Right renal cortex interstitium (tissue), 3 donors: ENCODE measurements at regions not wholly inside any gene's neighbourhood (a gene's known extent, or its start where the extent isn't known, plus 50 kb on each side); places are given as distances from the start of the nearest gene placed in this dataset.

ENCODE experiments used
- DNase-seq, 3 donors: peaks; one replicate each; pipeline ENCODE4 v3.0.0-alpha.2; 2013; ENCODE audit warnings: low read depth in 3 of 3, low spot score in 2 of 3

DNA sequence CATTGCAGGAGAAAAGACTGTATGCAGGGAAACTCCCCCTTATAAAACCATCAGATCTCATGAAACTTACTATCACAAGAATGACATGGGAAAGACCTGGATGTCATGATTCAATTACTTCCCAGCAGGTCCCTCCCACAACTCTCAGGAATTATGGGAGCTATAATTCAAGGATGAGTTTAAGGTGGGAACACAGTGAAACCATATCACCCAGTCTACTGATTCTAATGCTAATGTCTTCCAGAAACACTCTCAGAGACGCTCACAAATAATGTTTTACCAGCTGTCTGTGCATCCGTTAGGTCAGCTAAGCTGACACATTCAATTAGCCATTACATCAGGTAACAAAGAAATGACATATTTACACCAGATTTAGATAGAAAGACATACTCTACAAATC lies 637.9 kb downstream of the NLGN4Y start:
- DNase-seq = no peak

GRCh38 chrY:15179890-15180289 lies 655.6 kb downstream of the NLGN4Y start:
- no peak for DNase-seq

GRCh38 chrY:15229056-15229455 lies 704.7 kb downstream of the NLGN4Y start:
- DNase-seq = no peak

- DNase-seq = no peak
These were observed 715.3 kb downstream of the NLGN4Y start for GRCh38 chrY:15239596-15240132.

GRCh38 chrY:15259286-15259685 lies 735.0 kb downstream of the NLGN4Y start:
- DNase-seq = no peak

DNA sequence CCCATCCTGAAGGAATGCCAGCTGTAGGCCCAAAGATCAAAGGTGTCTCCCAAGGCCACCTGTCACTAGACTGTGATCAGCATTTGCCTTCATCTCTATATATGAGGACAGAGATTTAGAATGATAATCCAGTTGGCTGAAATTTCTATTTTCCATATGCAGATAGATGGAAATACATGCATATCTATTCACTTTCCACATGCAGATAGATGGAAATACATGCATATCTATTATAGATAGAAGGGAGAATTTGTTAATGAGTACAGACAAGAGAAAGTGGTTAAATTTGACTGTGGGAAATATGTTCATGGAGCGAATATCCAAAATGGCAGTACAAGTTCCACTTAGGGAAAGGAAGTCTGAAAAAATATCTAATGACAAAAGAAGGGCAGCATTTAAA lies 762.2 kb downstream of the NLGN4Y start:
- no peak for DNase-seq

- no peak for DNase-seq
These were observed 765.5 kb downstream of the NLGN4Y start for GRCh38 chrY:15289821-15290220.

- DNase-seq = no peak
These were observed 768.6 kb downstream of the NLGN4Y start for GRCh38 chrY:15292881-15293280.

GRCh38 chrY:15301879-15302278 lies 777.5 kb downstream of the NLGN4Y start:
- DNase-seq = no peak

DNA sequence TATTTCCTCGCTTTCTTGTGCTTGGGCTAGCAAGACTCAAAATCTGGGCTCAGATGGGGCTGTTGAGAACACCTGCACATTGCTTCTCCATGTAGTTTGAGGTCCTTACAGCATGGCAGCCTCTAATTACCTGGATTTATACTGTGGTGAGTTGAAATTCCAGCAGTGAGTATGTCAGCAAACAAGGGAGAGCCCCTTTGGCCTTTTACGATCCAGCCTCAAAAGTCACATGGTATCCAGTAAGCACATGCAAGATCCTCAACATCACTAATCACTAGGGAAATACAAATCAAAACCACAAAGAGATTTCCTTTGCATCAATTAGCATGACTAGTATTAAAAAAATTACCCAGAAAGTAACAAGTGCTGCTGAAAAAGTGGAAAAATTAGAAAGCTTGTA lies 787.8 kb downstream of the NLGN4Y start:
- no peak for DNase-seq

DNA sequence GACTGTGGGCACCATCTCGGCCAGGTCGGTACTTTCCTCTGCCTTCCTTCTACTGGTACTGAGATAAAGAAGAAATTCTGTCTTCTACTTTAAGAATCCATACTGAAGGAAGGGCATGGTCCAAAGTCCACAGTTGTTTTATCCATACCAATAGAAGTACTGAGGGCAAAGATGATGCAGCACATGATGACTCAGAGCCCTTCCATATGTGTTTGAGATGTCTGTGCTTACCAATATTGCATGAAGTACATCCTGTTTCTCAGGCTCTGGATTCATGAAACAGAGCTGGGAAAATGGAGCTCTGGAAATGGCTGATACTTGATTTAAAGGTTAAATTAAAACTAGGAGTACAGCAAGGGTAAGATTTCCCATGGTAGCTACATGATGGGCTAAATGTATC lies 799.9 kb downstream of the NLGN4Y start:
- DNase-seq = no peak

- no peak for DNase-seq
These were observed 800.9 kb downstream of the NLGN4Y start for GRCh38 chrY:15325201-15325600.

GRCh38 chrY:15326673-15327072 lies 802.3 kb downstream of the NLGN4Y start:
- no peak for DNase-seq

GRCh38 chrY:15328848-15329247 lies 804.5 kb downstream of the NLGN4Y start:
- DNase-seq = no peak

DNA sequence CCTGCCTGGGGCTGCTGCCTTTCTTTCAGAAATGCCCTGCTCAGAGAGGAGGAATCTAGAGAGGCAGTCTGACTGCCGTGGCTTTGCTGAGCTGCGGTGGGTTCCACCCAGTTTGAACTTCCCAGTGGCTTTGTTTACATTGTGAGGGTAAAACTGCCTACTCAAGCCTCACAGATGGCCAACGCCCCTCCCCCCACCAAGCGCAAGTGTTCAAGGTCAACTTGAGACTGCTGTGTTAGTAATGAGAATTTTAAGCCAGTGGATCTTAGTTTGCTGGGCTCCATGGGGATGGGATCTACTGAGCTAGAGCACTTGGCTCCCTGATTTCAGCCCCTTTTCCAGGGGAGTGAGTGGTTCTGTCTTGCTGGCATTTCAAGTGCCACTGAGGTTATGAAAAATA lies 819.2 kb downstream of the NLGN4Y start:
- no peak for DNase-seq

DNA sequence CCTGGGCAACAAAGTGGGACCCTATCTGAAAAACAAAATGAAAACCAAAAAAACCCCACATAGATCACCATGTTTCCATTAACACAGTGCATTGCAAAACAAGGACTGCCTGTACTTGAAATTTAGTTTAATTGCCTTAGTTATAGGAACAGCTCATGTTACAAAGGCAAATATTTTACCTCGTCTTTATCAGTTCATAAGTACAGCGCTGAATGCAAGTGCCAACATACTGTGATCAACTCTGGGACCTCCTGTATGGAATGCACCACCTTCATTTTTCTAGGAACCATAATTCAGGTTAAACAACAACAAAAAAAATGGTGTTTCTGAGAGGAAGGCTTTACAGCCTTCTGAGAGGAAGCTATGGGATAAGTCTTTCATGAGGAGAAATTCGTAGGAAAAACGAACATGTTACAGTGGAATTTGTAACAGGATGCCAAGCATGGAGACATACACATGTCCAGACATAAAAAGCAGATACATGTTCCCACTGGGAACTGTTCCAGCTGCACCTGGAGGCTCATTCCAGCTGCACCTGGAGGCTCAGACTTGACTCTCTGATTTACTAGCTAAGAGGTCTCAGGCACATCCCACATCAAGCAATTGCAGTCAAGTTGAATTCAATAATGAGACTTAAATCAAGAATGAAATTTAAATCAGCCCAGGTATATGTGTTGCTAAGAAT lies 821.3 kb downstream of the NLGN4Y start:
- no peak for DNase-seq

DNA sequence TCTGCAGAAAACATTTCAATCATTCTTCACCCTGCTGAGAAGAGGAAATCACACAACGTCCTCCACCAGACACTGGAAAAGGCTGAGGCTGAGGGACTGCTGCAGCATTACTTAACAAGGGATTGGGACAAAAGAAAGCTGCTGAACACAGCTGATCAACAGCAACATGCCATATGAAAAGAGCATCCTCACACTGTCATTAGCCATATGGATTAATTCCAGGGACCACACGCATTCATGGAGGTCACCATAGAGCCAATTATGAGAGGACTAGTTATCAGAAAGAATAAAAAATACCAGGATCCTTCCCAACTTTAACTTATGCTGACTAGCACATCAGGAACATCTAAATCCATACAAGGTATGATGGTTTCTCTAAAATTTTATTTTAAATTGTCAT lies 825.0 kb downstream of the NLGN4Y start:
- no peak for DNase-seq

DNA sequence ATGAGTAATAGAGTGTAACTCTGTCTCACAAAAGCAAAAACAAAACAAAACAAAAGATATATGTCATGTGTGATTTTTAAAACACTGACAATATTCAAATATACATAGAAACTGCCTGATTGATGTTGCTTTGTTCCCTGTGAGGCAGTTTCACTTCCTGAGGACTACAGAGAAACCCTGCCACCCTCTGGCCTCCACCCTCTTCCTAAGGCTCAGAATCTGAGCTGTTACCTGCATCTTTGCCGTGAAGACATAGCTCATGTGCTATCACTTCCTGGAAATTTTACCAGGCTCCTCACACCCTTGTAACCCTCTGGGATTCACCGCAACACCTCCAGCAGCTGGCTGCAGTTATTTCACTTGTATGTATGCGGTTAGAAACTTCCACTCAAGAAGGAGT lies 831.0 kb downstream of the NLGN4Y start:
- no peak for DNase-seq

- no peak for DNase-seq
These were observed 836.1 kb downstream of the NLGN4Y start for GRCh38 chrY:15360471-15360870.

DNA sequence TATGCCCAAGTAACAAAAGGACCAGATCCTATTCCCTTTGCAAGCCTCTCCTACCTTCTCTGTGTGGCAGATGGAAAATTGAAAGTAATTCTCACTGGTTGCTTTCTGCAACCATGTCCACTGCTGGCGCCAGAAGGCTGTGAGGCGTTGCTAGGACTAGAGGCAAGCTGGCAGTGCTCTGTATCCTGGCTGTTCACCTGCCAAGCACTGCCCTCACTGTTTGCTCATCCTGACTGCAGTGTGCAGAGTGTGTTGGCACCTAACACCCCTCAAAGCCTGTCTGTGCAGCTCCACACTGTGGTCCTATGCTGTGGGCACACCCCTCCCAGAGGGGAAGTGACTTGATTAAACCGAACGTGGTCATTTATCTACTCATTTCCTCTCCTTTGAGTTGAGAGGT lies 840.7 kb downstream of the NLGN4Y start:
- DNase-seq = no peak

DNA sequence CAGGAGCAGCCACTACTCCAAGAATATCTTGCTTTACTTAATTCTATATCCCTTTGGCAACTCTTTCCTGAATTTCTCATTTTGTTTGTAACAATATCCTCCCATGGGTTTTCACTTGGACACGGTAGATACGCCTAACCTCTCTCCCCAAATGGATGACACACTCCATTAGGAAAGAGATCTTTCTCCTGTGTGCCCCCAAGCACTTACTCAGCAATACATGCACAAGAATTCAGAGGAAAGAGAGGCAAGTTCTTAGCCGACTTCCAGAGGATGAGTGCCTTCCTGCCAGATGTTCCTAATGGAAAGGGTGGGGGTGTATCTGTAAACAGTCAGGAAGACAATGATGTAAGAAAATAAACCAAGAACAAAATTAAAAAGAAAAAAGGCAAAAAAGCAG lies 844.5 kb downstream of the NLGN4Y start:
- DNase-seq = no peak

GRCh38 chrY:15385178-15385577 lies 860.8 kb downstream of the NLGN4Y start:
- DNase-seq = no peak
